COLO668 (cell line): ENCODE measurements at regions not wholly inside any gene's neighbourhood (a gene's known extent, or its start where the extent isn't known, plus 50 kb on each side); places are given as distances from the start of the nearest gene placed in this dataset.

ENCODE experiments used
- DNase-seq: peaks from one replicate; lab custom pipeline; 2025; ENCODE audit not compliant: unreplicated experiment; lab: John Stamatoyannopoulos, UW

GRCh38 chr11:95517453-95517852, 272.1 kb downstream of the FAM76B start:
- DNase-seq = no peak

GRCh38 chr11:95516786-95517185, 272.8 kb downstream of the FAM76B start:
- no peak for DNase-seq

- DNase-seq = no peak
Measured at GRCh38 chr11:95516175-95516574, 273.4 kb downstream of the FAM76B start.

- DNase-seq = no peak
Measured at GRCh38 chr11:95515371-95515770, 274.2 kb downstream of the FAM76B start.

- DNase-seq = no peak
Measured at GRCh38 chr11:95514416-95515110, 275.0 kb downstream of the FAM76B start.

GRCh38 chr11:95512682-95513081, 276.9 kb downstream of the FAM76B start:
- no peak for DNase-seq

GRCh38 chr11:95512177-95512576, 277.4 kb downstream of the FAM76B start:
- no peak for DNase-seq

- DNase-seq = no peak
Measured at GRCh38 chr11:95508219-95508890, 277.4 kb upstream of the SESN3 start.

GRCh38 chr11:95507794-95508193, 276.8 kb upstream of the SESN3 start:
- no peak for DNase-seq

GRCh38 chr11:95506777-95507176, 275.8 kb upstream of the SESN3 start:
- no peak for DNase-seq

GRCh38 chr11:95505927-95506426, 275.0 kb upstream of the SESN3 start:
- no peak for DNase-seq

GRCh38 chr11:95503047-95503446, 272.0 kb upstream of the SESN3 start:
- DNase-seq = no peak

- no peak for DNase-seq
Measured at GRCh38 chr11:95502522-95502921, 271.5 kb upstream of the SESN3 start.

- DNase-seq = no peak
Measured at GRCh38 chr11:95501761-95502266, 270.8 kb upstream of the SESN3 start.

- no peak for DNase-seq
Measured at GRCh38 chr11:95500466-95500865, 269.5 kb upstream of the SESN3 start.

GRCh38 chr11:95499516-95500135, 268.6 kb upstream of the SESN3 start:
- no peak for DNase-seq

- DNase-seq = no peak
Measured at GRCh38 chr11:95498722-95499425, 267.9 kb upstream of the SESN3 start.

- DNase-seq = no peak
Measured at GRCh38 chr11:95496901-95497300, 265.9 kb upstream of the SESN3 start.

GRCh38 chr11:95495706-95496105, 264.7 kb upstream of the SESN3 start:
- no peak for DNase-seq

- no peak for DNase-seq
Measured at GRCh38 chr11:95494856-95495255, 263.9 kb upstream of the SESN3 start.

- DNase-seq = no peak
Measured at GRCh38 chr11:95494167-95494566, 263.2 kb upstream of the SESN3 start.
